IMR-90 (cell line): ENCODE measurements at regions not wholly inside any gene's neighbourhood (a gene's known extent, or its start where the extent isn't known, plus 50 kb on each side); places are given as distances from the start of the nearest gene placed in this dataset.

Experiments
- ATAC-seq: fragments of 200-7000 bp; cut with Tn5 transposase; 2 replicates; pipeline ENCODE4 v1.9.1; 2020; ENCODE audit warnings: low read depth, mild to moderate bottlenecking, moderate library complexity
- BruUV-seq: library from RNA; stranded (reverse); fragments of 400-500 nt; replicated peaks from 2 replicates; lab custom pipeline; 2021; lab: Mats Ljungman, UMichigan
- CTCF ChIA-PET: fragments of 300-600 bp; formaldehyde crosslinking; extraction: SDS; loops from one replicate; lab custom pipeline; 2021; ENCODE audit warnings: antibody characterized with exemption; lab: Yijun Ruan, JAX
- POLR2A ChIA-PET: fragments of 300-600 bp; sonication (Branson Sonifier 250); formaldehyde crosslinking; loops from one replicate; lab custom pipeline; 2022; ENCODE audit warnings: antibody characterized with exemption; ENCODE audit not compliant: unreplicated experiment; lab: Charles Lee
- DNase-seq: peaks from one replicate; pipeline ENCODE4 v3.0.0; 2013
- H2AFZ ChIP-seq: replicated peaks from 2 replicates; pipeline ENCODE3; 2013; ENCODE audit warnings: low read length, mild to moderate bottlenecking; ENCODE audit not compliant: poor library complexity
- H2AK5ac ChIP-seq: 2 replicates; pipeline ENCODE4 v1.6.1; 2013; ENCODE audit warnings: low read depth, low read length, inconsistent platforms
- H2AK9ac ChIP-seq: replicated peaks from 2 replicates; pipeline ENCODE3; 2013; ENCODE audit warnings: mild to moderate bottlenecking, low read depth, low read length, moderate library complexity; ENCODE audit not compliant: poor library complexity
- H2BK120ac ChIP-seq: 2 replicates; pipeline ENCODE4 v1.6.1; 2013; ENCODE audit warnings: low read depth, low read length, inconsistent platforms
- H2BK15ac ChIP-seq: 3 replicates; pipeline ENCODE4 v1.6.1; 2013; ENCODE audit warnings: low read depth, low read length, inconsistent platforms
- H2BK20ac ChIP-seq: 2 replicates; pipeline ENCODE4 v1.6.1; 2013; ENCODE audit warnings: low read depth, mild to moderate bottlenecking, inconsistent platforms, low read length, moderate library complexity
- H2BK5ac ChIP-seq: 2 replicates; pipeline ENCODE4 v1.6.1; 2013; ENCODE audit warnings: mild to moderate bottlenecking, low read depth, low read length, inconsistent platforms; ENCODE audit not compliant: poor library complexity, severe bottlenecking
- H3K14ac ChIP-seq: replicated peaks from 2 replicates; pipeline ENCODE4 v1.6.1; 2013; ENCODE audit warnings: low read depth, low read length, inconsistent platforms
- H3K18ac ChIP-seq: 2 replicates; pipeline ENCODE4 v1.6.1; 2013; ENCODE audit warnings: low read depth, low read length, control low read depth
- H3K23ac ChIP-seq: 2 replicates; pipeline ENCODE4 v1.6.1; 2013; ENCODE audit warnings: low read depth, low read length, inconsistent platforms
- H3K27ac ChIP-seq: 2 replicates; pipeline ENCODE4 v1.5.1; 2013; ENCODE audit warnings: mild to moderate bottlenecking, control low read depth, low read length; ENCODE audit not compliant: insufficient read depth
- H3K27me3 ChIP-seq: 2 replicates; pipeline ENCODE4 v1.6.1; 2013; ENCODE audit warnings: low read length; ENCODE audit not compliant: control insufficient read depth, insufficient read depth
- H3K36me3 ChIP-seq: 2 replicates; pipeline ENCODE4 v1.6.1; 2013; ENCODE audit warnings: low read length, mixed read lengths; ENCODE audit not compliant: control insufficient read depth, insufficient read depth
- H3K4ac ChIP-seq: 2 replicates; pipeline ENCODE4 v1.6.1; 2013; ENCODE audit warnings: low read depth, low read length, inconsistent platforms
- H3K4me1 ChIP-seq: 2 replicates; pipeline ENCODE4 v1.6.1; 2013; ENCODE audit warnings: low read length, mixed read lengths; ENCODE audit not compliant: control insufficient read depth, insufficient read depth
- H3K4me2 ChIP-seq: 2 replicates; pipeline ENCODE4 v1.6.1; 2013; ENCODE audit warnings: low read depth, mild to moderate bottlenecking, control low read depth, low read length, moderate library complexity
- H3K4me3 ChIP-seq: 2 replicates; pipeline ENCODE4 v1.5.1; 2013; ENCODE audit warnings: low read depth, mild to moderate bottlenecking, control low read depth, low read length, moderate library complexity; ENCODE audit not compliant: insufficient read depth
- H3K56ac ChIP-seq: 2 replicates; pipeline ENCODE4 v1.6.1; 2013; ENCODE audit warnings: low read length, inconsistent platforms; ENCODE audit not compliant: insufficient read depth; ENCODE audit errors: extremely low read depth
- H3K79me1 ChIP-seq, 2 experiments: 2 replicates each; pipeline ENCODE4 v1.6.1; 2013; ENCODE audit warnings: low read length in 2 of 2, inconsistent platforms in 1 of 2, low read depth in 1 of 2
- H3K9ac ChIP-seq: 2 replicates; pipeline ENCODE4 v1.6.1; 2013; ENCODE audit warnings: low read depth, low read length, control low read depth
- H3K9me1 ChIP-seq: 2 replicates; pipeline ENCODE4 v1.6.1; 2013; ENCODE audit warnings: low read length, inconsistent platforms; ENCODE audit not compliant: insufficient read depth
- H3K9me3 ChIP-seq: 2 replicates; pipeline ENCODE4 v1.6.1; 2013; ENCODE audit warnings: low read length; ENCODE audit not compliant: control insufficient read depth, insufficient read depth
- H4K20me1 ChIP-seq: 2 replicates; pipeline ENCODE4 v1.6.1; 2013; ENCODE audit warnings: low read length, inconsistent platforms; ENCODE audit not compliant: insufficient read depth
- H4K5ac ChIP-seq: 2 replicates; pipeline ENCODE4 v1.6.1; 2013; ENCODE audit warnings: mild to moderate bottlenecking, low read depth, low read length, control low read depth
- H4K8ac ChIP-seq, 2 experiments: 2 replicates each; pipeline ENCODE4 v1.6.1; 2013; ENCODE audit warnings: low read depth in 2 of 2, low read length in 2 of 2, control low read depth in 1 of 2, inconsistent platforms in 1 of 2
- H4K91ac ChIP-seq: 2 replicates; pipeline ENCODE4 v1.6.1; 2013; ENCODE audit warnings: low read depth, low read length, inconsistent platforms; ENCODE audit not compliant: insufficient read depth
- BHLHE40 ChIP-seq: fragments of 150-350 bp; IDR thresholded peaks from 2 replicates; pipeline ENCODE4 v1.6.1; 2016; ENCODE audit warnings: mild to moderate bottlenecking, low read depth, low read length
- CHD1 ChIP-seq: IDR thresholded peaks from 2 replicates; pipeline ENCODE4 v1.6.1; 2012; ENCODE audit warnings: low read depth, low read length, improper control_type of control experiment
- ELK1 ChIP-seq: fragments of 150-350 bp; IDR thresholded peaks from 2 replicates; pipeline ENCODE4 v1.6.1; 2016; ENCODE audit warnings: low read depth, mild to moderate bottlenecking, low read length, moderate library complexity, borderline replicate concordance
- FOS ChIP-seq: fragments of 150-350 bp; IDR thresholded peaks from 2 replicates; pipeline ENCODE4 v1.6.1; 2016; ENCODE audit warnings: low read depth, low read length
- MAZ ChIP-seq: IDR thresholded peaks from 2 replicates; pipeline ENCODE4 v1.6.1; 2012; ENCODE audit warnings: low read depth, mild to moderate bottlenecking, low read length, improper control_type of control experiment, moderate library complexity, borderline replicate concordance
- NFE2L2 ChIP-seq: fragments of 150-350 bp; IDR thresholded peaks from 2 replicates; pipeline ENCODE4 v1.6.1; 2016; ENCODE audit warnings: low read depth, mild to moderate bottlenecking, low read length
- POLR2A ChIP-seq: IDR thresholded peaks from 2 replicates; pipeline ENCODE4 v1.6.1; 2012; ENCODE audit warnings: mild to moderate bottlenecking, low read depth, low read length
- RAD21 ChIP-seq: IDR thresholded peaks from 2 replicates; pipeline ENCODE4 v1.6.1; 2012; ENCODE audit warnings: low read length, improper control_type of control experiment
- RCOR1 ChIP-seq: IDR thresholded peaks from 2 replicates; pipeline ENCODE4 v1.6.1; 2012; ENCODE audit warnings: mild to moderate bottlenecking, low read length, improper control_type of control experiment; ENCODE audit not compliant: insufficient replicate concordance
- RFX5 ChIP-seq: IDR thresholded peaks from 2 replicates; pipeline ENCODE4 v1.8.0; 2012; ENCODE audit warnings: low read depth, mild to moderate bottlenecking, low read length, moderate library complexity
- SMC3 ChIP-seq: fragments of 150-350 bp; IDR thresholded peaks from 2 replicates; pipeline ENCODE4 v1.6.1; 2016; ENCODE audit warnings: low read depth, mild to moderate bottlenecking, antibody characterized with exemption, low read length, moderate library complexity
- WGBS, 2 experiments: methylation state at CpG; one replicate each; pipeline versions ENCODE4 v1.1.5 to v1.1.7; 2013; ENCODE audit warnings: missing lambda C conversion rate in 2 of 2; ENCODE audit not compliant: insufficient read length in 1 of 2; ENCODE audit errors: extremely low coverage in 2 of 2; 5-methylcytosine and 5-hydroxymethylcytosine counted together
- dilution Hi-C: fragments of 300-500 bp; cut with HindIII; formaldehyde crosslinking; loops from one replicate; pipeline ENCODE4 v1.14.3; 2018; ENCODE audit warnings: low sequenced_read_pairs; ENCODE audit not compliant: unreplicated experiment
- in situ Hi-C: fragments of 300-500 bp; cut with MboI; formaldehyde crosslinking; loops from 3 replicates; pipeline ENCODE4 v1.14.3; 2019; ENCODE audit warnings: low sequenced_read_pairs, inconsistent platforms, mixed read lengths
- intact Hi-C: fragments of 100-400 bp; cut with micrococcal nuclease; formaldehyde crosslinking; loops from 2 replicates; pipeline ENCODE4 v1.10.0; 2022

GRCh38 chr1:56153276-56153675, 426.1 kb downstream of the PLPP3 start:
- Histone ChIP-seq H3K4me2 (no peak overlapping the region), H3K36me3 (no peaks in the 10 kb centered on the region), H2BK5ac (no peak overlapping the region), H2BK20ac (no peak overlapping the region), H2AK9ac (no peak overlapping the region), H3K56ac (no peak overlapping the region), H4K20me1 (no peaks in the 10 kb centered on the region), H2AK5ac (no peak overlapping the region), H3K27me3 (no peaks in the 10 kb centered on the region), H3K4ac (no peak overlapping the region), H3K18ac (no peak overlapping the region), H3K9ac (no peak overlapping the region), H2AFZ (no peak overlapping the region), H3K14ac (no peak overlapping the region), H2BK15ac (no peak overlapping the region), H4K5ac (no peak overlapping the region), H2BK120ac (no peak overlapping the region), H4K91ac (no peak overlapping the region), H3K9me3 (no peaks in the 10 kb centered on the region), H4K8ac (no peak overlapping the region), H3K4me1 (no peaks in the 10 kb centered on the region), H3K4me3 (no peak overlapping the region), H3K9me1 (no peaks in the 10 kb centered on the region), H3K23ac (no peak overlapping the region), H3K79me1 (no peaks in the 10 kb centered on the region), H3K27ac (no peak overlapping the region)
- in situ Hi-C loops (no loop called here), dilution Hi-C loops (no loop called here), intact Hi-C loops (no loop called here)
- no peak for TF ChIP-seq RFX5
- TF ChIP-seq MAZ: no peak
- no peak for TF ChIP-seq RAD21
- TF ChIP-seq SMC3: no peak
- no peak for TF ChIP-seq RCOR1
- TF ChIP-seq NFE2L2: no peak
- TF ChIP-seq POLR2A: no peak
- TF ChIP-seq FOS: no peak
- no peak for TF ChIP-seq BHLHE40
- no peak for TF ChIP-seq ELK1
- no peak for TF ChIP-seq CHD1
- POLR2A ChIA-PET: no interaction called here
- DNase-seq (no peak), ATAC-seq (no peak)
- no TSS peak for BruUV-seq
- no CpG with 5 or more reads among the region's 2 CpGs for WGBS, 2 experiments
- CTCF ChIA-PET: no interaction called here
